ENCODE measurements at regions not wholly inside any gene's neighbourhood (a gene's known extent, or its start where the extent isn't known, plus 50 kb on each side); places are given as distances from the start of the nearest gene placed in this dataset.

DNA sequence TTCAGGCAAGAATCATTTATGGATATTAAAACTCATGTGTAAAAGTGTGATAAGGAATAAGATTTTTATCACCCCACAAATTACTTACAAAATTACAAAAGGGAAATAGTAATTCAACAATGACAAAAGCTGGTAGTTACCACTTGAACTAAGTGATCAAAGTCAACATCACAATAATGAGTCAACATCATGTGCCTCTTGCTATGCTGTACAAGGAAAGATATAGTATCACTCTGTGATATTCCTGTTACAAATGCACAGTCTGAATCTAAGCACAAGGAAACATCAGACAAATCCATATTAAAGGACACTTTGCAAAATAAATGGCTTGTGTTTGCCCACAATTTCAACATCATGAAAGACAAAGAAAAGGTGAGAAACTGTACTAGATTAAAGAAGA lies 90.5 kb upstream of the PLCL2 start:
- intact Hi-C loops (cut with micrococcal nuclease), result no loop called here
- no peak overlapping the region for H2AFZ ChIP-seq (ENCODE audit: low read depth, low read length)
- H3K4me1 ChIP-seq (ENCODE audit: control insufficient read depth, extremely low read depth, insufficient read depth, low read length), result no peaks in the 10 kb centered on the region
- dilution Hi-C loops (cut with MboI; ENCODE audit: extremely low pct_ligation_motif_present, low sequenced_read_pairs), result no loop called here
- H3K4me2 ChIP-seq (ENCODE audit: insufficient read depth, low read length), result no peak overlapping the region
- no TSS peak for BruUV-seq (replicated peaks)
- FAIRE-seq (no peak), DNase-seq (ENCODE audit: low read depth, low spot score) (no peak)
- no peaks in the 10 kb centered on the region for H3K79me2 ChIP-seq (ENCODE audit: control insufficient read depth, insufficient read depth, low read length)
- H3K36me3 ChIP-seq (ENCODE audit: control insufficient read depth in 2 of 2, extremely low read depth in 1 of 2, insufficient read depth in 2 of 2, low read length in 2 of 2), result no peaks in the 10 kb centered on the region
- peaks cover 0 to 3% of the 10 kb centered on the region in 2 experiments for H3K27me3 ChIP-seq (ENCODE audit: control insufficient read depth in 2 of 2, insufficient read depth in 2 of 2, low read length in 2 of 2)
- ChIA-PET POLR2A (no interaction called here), CTCF (no interaction called here)
- no peaks in the 10 kb centered on the region for H3K9me1 ChIP-seq (replicated peaks; ENCODE audit: control insufficient read depth, extremely low read depth, insufficient read depth, low read length)
- H3K27ac ChIP-seq (ENCODE audit: insufficient read depth, low read depth, low read length), result no peak overlapping the region
- no peak overlapping the region for H3K9ac ChIP-seq (replicated peaks; ENCODE audit: extremely low read depth, insufficient read depth, low read length)
- TF ChIP-seq MYC (IDR thresholded peaks at IDR 0.05; ENCODE audit: low read depth, low read length) (no peak), EZH2 (IDR thresholded peaks at IDR 0.05; ENCODE audit: borderline replicate concordance, low read depth, low read length, severe bottlenecking) (no peak), POLR2A (IDR thresholded peaks at IDR 0.05; ENCODE audit: low read depth, low read length) (no peak), JUN (IDR thresholded peaks at IDR 0.05; ENCODE audit: borderline replicate concordance, insufficient read depth, insufficient read length, low read depth) (no peak), FOS (IDR thresholded peaks at IDR 0.05; ENCODE audit: borderline replicate concordance, insufficient read depth, low read length) (no peak)
- TF ChIP-seq, protein P1, sequence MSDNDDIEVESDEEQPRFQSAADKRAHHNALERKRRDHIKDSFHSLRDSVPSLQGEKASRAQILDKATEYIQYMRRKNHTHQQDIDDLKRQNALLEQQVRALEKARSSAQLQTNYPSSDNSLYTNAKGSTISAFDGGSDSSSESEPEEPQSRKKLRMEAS (IDR thresholded peaks at IDR 0.05; ENCODE audit: insufficient read depth, insufficient read length), result no peak
- TF ChIP-seq, protein P2, sequence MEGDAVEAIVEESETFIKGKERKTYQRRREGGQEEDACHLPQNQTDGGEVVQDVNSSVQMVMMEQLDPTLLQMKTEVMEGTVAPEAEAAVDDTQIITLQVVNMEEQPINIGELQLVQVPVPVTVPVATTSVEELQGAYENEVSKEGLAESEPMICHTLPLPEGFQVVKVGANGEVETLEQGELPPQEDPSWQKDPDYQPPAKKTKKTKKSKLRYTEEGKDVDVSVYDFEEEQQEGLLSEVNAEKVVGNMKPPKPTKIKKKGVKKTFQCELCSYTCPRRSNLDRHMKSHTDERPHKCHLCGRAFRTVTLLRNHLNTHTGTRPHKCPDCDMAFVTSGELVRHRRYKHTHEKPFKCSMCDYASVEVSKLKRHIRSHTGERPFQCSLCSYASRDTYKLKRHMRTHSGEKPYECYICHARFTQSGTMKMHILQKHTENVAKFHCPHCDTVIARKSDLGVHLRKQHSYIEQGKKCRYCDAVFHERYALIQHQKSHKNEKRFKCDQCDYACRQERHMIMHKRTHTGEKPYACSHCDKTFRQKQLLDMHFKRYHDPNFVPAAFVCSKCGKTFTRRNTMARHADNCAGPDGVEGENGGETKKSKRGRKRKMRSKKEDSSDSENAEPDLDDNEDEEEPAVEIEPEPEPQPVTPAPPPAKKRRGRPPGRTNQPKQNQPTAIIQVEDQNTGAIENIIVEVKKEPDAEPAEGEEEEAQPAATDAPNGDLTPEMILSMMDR (IDR thresholded peaks at IDR 0.05; ENCODE audit: extremely low read depth in 1 of 2, insufficient read depth in 1 of 2, low read depth in 1 of 2, low read length in 2 of 2), result no peak
- no peaks in the 10 kb centered on the region for H3K9me3 ChIP-seq (replicated peaks; ENCODE audit: control insufficient read depth, insufficient read depth, low read length)
- H3K4me3 ChIP-seq (replicated peaks in 1 of 3; ENCODE audit: insufficient read depth in 1 of 3, low read depth in 1 of 3, low read length in 3 of 3), result no peak overlapping the region
- H4K20me1 ChIP-seq (replicated peaks; ENCODE audit: control insufficient read depth, extremely low read depth, insufficient read depth, low read length), result no peaks in the 10 kb centered on the region

DNA sequence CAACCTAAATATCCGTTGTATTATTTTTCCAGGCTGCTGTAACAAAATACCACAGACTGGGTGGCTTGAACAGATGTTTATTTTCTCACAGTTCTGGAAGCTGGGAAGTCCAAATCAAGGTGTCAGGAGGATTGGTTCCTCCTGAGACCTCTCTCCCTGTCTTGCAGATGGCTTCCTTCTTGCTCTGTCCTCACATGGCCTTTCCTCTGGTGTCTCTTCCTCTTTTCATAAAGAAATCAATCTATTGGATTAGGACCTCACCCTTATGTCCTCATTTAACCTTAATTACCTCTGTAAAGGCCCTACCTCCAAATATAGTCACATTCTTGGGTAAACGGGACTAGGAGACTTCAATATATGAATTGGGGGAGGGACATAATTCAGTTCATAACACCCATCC lies 89.2 kb upstream of the PLCL2 start:
- Histone ChIP-seq H3K9me1 (replicated peaks; ENCODE audit: control insufficient read depth, extremely low read depth, insufficient read depth, low read length) (no peaks in the 10 kb centered on the region), H3K4me3 (replicated peaks in 1 of 3; ENCODE audit: insufficient read depth in 1 of 3, low read depth in 1 of 3, low read length in 3 of 3) (no peak overlapping the region), H3K27ac (ENCODE audit: insufficient read depth, low read depth, low read length) (no peak overlapping the region), H3K4me2 (ENCODE audit: insufficient read depth, low read length) (no peak overlapping the region), H3K9me3 (replicated peaks; ENCODE audit: control insufficient read depth, insufficient read depth, low read length) (no peaks in the 10 kb centered on the region), H2AFZ (ENCODE audit: low read depth, low read length) (no peak overlapping the region), H4K20me1 (replicated peaks; ENCODE audit: control insufficient read depth, extremely low read depth, insufficient read depth, low read length) (no peaks in the 10 kb centered on the region), H3K36me3 (ENCODE audit: control insufficient read depth in 2 of 2, extremely low read depth in 1 of 2, insufficient read depth in 2 of 2, low read length in 2 of 2) (no peaks in the 10 kb centered on the region), H3K27me3 (ENCODE audit: control insufficient read depth in 2 of 2, insufficient read depth in 2 of 2, low read length in 2 of 2) (peaks cover 2 to 3% of the 10 kb centered on the region in 2 experiments), H3K79me2 (ENCODE audit: control insufficient read depth, insufficient read depth, low read length) (no peaks in the 10 kb centered on the region), H3K4me1 (ENCODE audit: control insufficient read depth, extremely low read depth, insufficient read depth, low read length) (no peaks in the 10 kb centered on the region), H3K9ac (replicated peaks; ENCODE audit: extremely low read depth, insufficient read depth, low read length) (no peak overlapping the region)
- ChIA-PET CTCF (no interaction called here), POLR2A (no interaction called here)
- FAIRE-seq (no peak), DNase-seq (ENCODE audit: low read depth, low spot score) (no peak)
- intact Hi-C loops (cut with micrococcal nuclease), result no loop called here
- dilution Hi-C loops (cut with MboI; ENCODE audit: extremely low pct_ligation_motif_present, low sequenced_read_pairs), result no loop called here
- no TSS peak for BruUV-seq (replicated peaks)
- TF ChIP-seq GATA2 (IDR thresholded peaks at IDR 0.05; ENCODE audit: insufficient read depth, insufficient read length, low read depth, low read length) (no peak), EZH2 (IDR thresholded peaks at IDR 0.05; ENCODE audit: borderline replicate concordance, low read depth, low read length, severe bottlenecking) (no peak), MYC (IDR thresholded peaks at IDR 0.05; ENCODE audit: low read depth, low read length) (no peak), JUN (IDR thresholded peaks at IDR 0.05; ENCODE audit: borderline replicate concordance, insufficient read depth, insufficient read length, low read depth) (no peak), POLR2A (IDR thresholded peaks at IDR 0.05; ENCODE audit: low read depth, low read length) (no peak), FOS (IDR thresholded peaks at IDR 0.05; ENCODE audit: borderline replicate concordance, insufficient read depth, low read length) (no peak), POLR2AphosphoS5 (IDR thresholded peaks at IDR 0.05; ENCODE audit: insufficient read depth, low read depth, low read length) (no peak)
- TF ChIP-seq, protein P1 (IDR thresholded peaks at IDR 0.05; ENCODE audit: insufficient read depth, insufficient read length), result no peak
- TF ChIP-seq, protein P2 (IDR thresholded peaks at IDR 0.05; ENCODE audit: extremely low read depth in 1 of 2, insufficient read depth in 1 of 2, low read depth in 1 of 2, low read length in 2 of 2), result no peak

Measured in endothelial cell of umbilical vein (primary cell).